ENCODE measurements at regions not wholly inside any gene's neighbourhood (a gene's known extent, or its start where the extent isn't known, plus 50 kb on each side); places are given as distances from the start of the nearest gene placed in this dataset.

GRCh38 chr1:74847715-74848114 is 114.8 kb downstream of the TYW3 start:
- Histone ChIP-seq H3K9me3 (ENCODE audit: control insufficient read depth in 1 of 2, insufficient read depth in 1 of 2, low read depth in 1 of 2, low read length in 2 of 2) (no peaks in the 10 kb centered on the region), H3K4me3 (replicated peaks in 1 of 2; ENCODE audit: low read depth in 1 of 2, low read length in 2 of 2) (no peak overlapping the region), H3K27ac (ENCODE audit: low read depth, low read length) (no peak overlapping the region), H3K4me2 (ENCODE audit: low read length) (no peak overlapping the region), H3K36me3 (ENCODE audit: control insufficient read depth in 1 of 2, insufficient read depth in 2 of 2, low read length in 2 of 2) (no peaks in the 10 kb centered on the region), H3K79me2 (ENCODE audit: insufficient read depth, low read length) (no peaks in the 10 kb centered on the region), H3K9me2 (ENCODE audit: insufficient read depth) (no peaks in the 10 kb centered on the region), H3K9ac (ENCODE audit: low read length) (no peak overlapping the region), H3K27me3 (ENCODE audit: insufficient read depth, low read length) (peaks cover 6% of the 10 kb centered on the region; the same call in 1 of the 2 replicates), H4K20me1 (ENCODE audit: insufficient read depth) (no peaks in the 10 kb centered on the region), H2AFZ (ENCODE audit: low read depth, low read length, poor library complexity, severe bottlenecking) (no peak overlapping the region), H3K4me1 (ENCODE audit: control insufficient read depth in 1 of 2, insufficient read depth in 2 of 2, low read length in 2 of 2) (no peaks in the 10 kb centered on the region)
- no TSS peak for BruUV-seq (replicated peaks)
- RAD21 ChIA-PET (ENCODE audit: low non-redundant PET in 1 of 2, low total read pairs in 2 of 2, uncharacterized antibody in 2 of 2, unreplicated experiment in 2 of 2), result no interaction called here
- no peak for TF ChIP-seq CEBPB (IDR thresholded peaks at IDR 0.05; ENCODE audit: low read depth)
- TF ChIP-seq CBX3 (IDR thresholded peaks at IDR 0.05; ENCODE audit: low read depth), result no peak
- TF ChIP-seq TCF7L2 (IDR thresholded peaks at IDR 0.05; ENCODE audit: borderline replicate concordance, extremely low read depth, insufficient read depth, insufficient read length), result no peak
- TF ChIP-seq POLR2A (IDR thresholded peaks at IDR 0.05; ENCODE audit: borderline replicate concordance, extremely low read depth, insufficient read depth, insufficient read length), result no peak
- DNase-seq (ENCODE audit: low read depth, low spot score) (no peak), ATAC-seq (no peak)
- intact Hi-C loops (cut with micrococcal nuclease), result no loop called here
- POLR2A ChIA-PET, result no interaction called here
- CTCF ChIA-PET, result no interaction called here

GRCh38 chr1:74853756-74854155 is 120.8 kb downstream of the TYW3 start:
- no peak overlapping the region for H3K4me3 ChIP-seq (replicated peaks in 1 of 2; ENCODE audit: low read depth in 1 of 2, low read length in 2 of 2)
- no peaks in the 10 kb centered on the region for H3K79me2 ChIP-seq (ENCODE audit: insufficient read depth, low read length)
- no peaks in the 10 kb centered on the region for H3K9me3 ChIP-seq (ENCODE audit: control insufficient read depth in 1 of 2, insufficient read depth in 1 of 2, low read depth in 1 of 2, low read length in 2 of 2)
- no peak overlapping the region for H3K27ac ChIP-seq (ENCODE audit: low read depth, low read length)
- no TSS peak for BruUV-seq (replicated peaks)
- no peak overlapping the region for H3K9ac ChIP-seq (ENCODE audit: low read length)
- no peaks in the 10 kb centered on the region for H3K36me3 ChIP-seq (ENCODE audit: control insufficient read depth in 1 of 2, insufficient read depth in 2 of 2, low read length in 2 of 2)
- no peaks in the 10 kb centered on the region for H3K9me2 ChIP-seq (ENCODE audit: insufficient read depth)
- ChIA-PET RAD21 (ENCODE audit: low non-redundant PET in 1 of 2, low total read pairs in 2 of 2, uncharacterized antibody in 2 of 2, unreplicated experiment in 2 of 2) (no interaction called here), POLR2A (no interaction called here), CTCF (no interaction called here)
- no peak overlapping the region for H3K4me2 ChIP-seq (ENCODE audit: low read length)
- TF ChIP-seq CTCF (IDR thresholded peaks at IDR 0.05 in 2 of 3, conservative IDR thresholded peaks at IDR 0.05 in 1 of 3; ENCODE audit: borderline replicate concordance in 1 of 3, insufficient read depth in 1 of 3, low read depth in 2 of 3, low read length in 2 of 3) (no peak), JUND (IDR thresholded peaks at IDR 0.05) (no peak), ATF3 (IDR thresholded peaks at IDR 0.05) (no peak), RAD21 (IDR thresholded peaks at IDR 0.05; ENCODE audit: low read depth) (no peak), MAX (IDR thresholded peaks at IDR 0.05) (no peak), SP1 (IDR thresholded peaks at IDR 0.05; ENCODE audit: low read depth) (no peak), REST (IDR thresholded peaks at IDR 0.05; ENCODE audit: low read depth) (no peak), ZNF274 (IDR thresholded peaks at IDR 0.05; ENCODE audit: low read depth, low read length) (no peak), CEBPB (IDR thresholded peaks at IDR 0.05; ENCODE audit: low read depth) (no peak), ELF1 (IDR thresholded peaks at IDR 0.05; ENCODE audit: borderline replicate concordance, low read depth) (no peak), POLR2A (IDR thresholded peaks at IDR 0.05; ENCODE audit: borderline replicate concordance, extremely low read depth, insufficient read depth, insufficient read length) (no peak)
- no peak for DNase-seq (ENCODE audit: low read depth, low spot score)
- intact Hi-C loops (cut with micrococcal nuclease), result no loop called here
- H2AFZ ChIP-seq (ENCODE audit: low read depth, low read length, poor library complexity, severe bottlenecking), result no peak overlapping the region
- no peak for ATAC-seq
- H3K4me1 ChIP-seq (ENCODE audit: control insufficient read depth in 1 of 2, insufficient read depth in 2 of 2, low read length in 2 of 2), result no peaks in the 10 kb centered on the region
- no peaks in the 10 kb centered on the region for H4K20me1 ChIP-seq (ENCODE audit: insufficient read depth)
- H3K27me3 ChIP-seq (ENCODE audit: insufficient read depth, low read length), result peaks cover 6% of the 10 kb centered on the region; the same call in 1 of the 2 replicates

All from HCT116 (cell line).